Epidermal melanocyte (primary cell): ENCODE measurements at regions not wholly inside any gene's neighbourhood (a gene's known extent, or its start where the extent isn't known, plus 50 kb on each side); places are given as distances from the start of the nearest gene placed in this dataset.
"Not testable (repeated sequence)": the region's sequence is repeated elsewhere in the genome, so short reads cannot be mapped to it uniquely, and the experiment has no call there.

Experiments
- DNase-seq: peaks from one replicate; pipeline ENCODE4 v3.0.0; 2011; ENCODE audit warnings: low spot score; ENCODE audit not compliant: insufficient read length

DNA sequence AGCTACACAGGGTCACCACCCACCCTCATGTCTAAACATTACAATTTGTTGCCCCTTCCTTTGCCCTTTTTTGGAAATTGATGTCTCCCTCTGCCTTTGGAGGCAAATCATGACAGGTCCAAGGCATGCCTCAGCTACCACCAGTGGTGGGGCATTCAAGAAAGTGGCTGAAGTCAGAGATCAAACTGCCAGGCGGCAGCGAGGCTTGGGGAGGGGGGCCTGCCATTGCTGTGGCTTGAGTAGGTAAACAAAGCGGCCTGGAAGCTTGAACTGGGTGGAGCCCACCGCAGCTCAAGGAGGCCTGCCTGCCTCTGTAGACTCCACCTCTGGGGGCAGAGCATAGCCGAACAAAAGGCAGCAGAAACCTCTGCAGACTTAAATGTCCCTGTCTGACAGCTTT, 152.0 kb upstream of the ATP2B2 start:
- not testable (repeated sequence) for DNase-seq

DNA sequence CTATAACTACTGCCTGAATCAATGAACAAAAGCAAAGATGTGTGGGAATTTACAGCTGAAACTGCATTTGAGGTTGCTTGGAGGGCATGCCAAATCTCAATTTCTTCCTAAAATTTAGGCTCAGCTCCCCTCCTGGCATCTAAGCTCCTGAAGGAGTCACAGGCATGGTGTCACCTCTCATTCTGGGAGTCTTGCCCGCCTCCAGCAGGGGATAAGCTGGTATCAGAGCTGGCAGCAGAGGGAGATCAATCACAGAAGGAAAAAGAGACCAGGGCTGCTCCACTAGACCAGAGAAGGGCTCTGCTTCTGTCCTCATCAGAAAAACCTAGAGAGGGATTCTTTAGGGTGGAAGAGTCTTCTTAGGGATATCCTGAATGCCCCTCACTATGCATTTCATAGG, 150.4 kb upstream of the SLC6A11 start:
- no peak for DNase-seq

DNA sequence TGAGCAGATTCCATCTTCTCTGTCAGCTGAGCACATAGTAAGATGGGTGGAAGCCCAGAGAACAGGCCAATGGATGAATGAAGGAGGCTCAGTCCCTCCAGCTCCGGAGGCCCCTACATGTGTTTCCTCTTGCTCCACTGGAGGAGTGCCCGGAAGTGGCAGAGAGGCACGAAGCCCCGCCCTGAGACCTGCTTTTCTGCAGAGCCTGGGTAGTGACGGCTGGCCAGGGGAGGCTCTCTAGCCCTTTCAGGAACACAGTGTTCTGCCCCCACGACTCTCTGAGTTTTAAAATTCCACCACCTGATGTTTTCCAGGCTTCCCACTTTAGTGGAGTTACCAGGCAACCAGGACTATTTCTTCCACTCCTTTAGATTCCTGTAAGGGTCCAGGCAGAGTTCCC, 149.4 kb upstream of the SLC6A11 start:
- no peak for DNase-seq

DNA sequence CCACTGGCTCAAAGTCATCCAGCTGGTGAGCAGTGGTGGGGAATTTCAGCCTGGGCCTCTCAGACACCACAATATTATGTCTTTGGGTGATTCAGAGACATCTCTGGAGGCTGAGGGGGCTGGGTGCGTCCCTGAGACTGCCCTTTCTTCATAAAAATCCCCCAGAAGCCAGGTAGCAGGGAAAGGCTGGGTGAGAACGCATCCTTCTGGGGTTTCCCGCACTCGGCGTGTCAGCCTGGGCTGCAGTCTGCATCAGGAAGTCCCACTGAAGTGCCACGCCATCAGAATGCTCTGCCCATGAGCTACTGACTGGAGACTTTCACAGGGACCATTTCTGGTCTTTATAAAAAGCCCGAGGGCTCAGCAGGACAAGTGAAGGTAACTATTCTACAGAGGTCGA, 148.8 kb upstream of the SLC6A11 start:
- no peak for DNase-seq

DNA sequence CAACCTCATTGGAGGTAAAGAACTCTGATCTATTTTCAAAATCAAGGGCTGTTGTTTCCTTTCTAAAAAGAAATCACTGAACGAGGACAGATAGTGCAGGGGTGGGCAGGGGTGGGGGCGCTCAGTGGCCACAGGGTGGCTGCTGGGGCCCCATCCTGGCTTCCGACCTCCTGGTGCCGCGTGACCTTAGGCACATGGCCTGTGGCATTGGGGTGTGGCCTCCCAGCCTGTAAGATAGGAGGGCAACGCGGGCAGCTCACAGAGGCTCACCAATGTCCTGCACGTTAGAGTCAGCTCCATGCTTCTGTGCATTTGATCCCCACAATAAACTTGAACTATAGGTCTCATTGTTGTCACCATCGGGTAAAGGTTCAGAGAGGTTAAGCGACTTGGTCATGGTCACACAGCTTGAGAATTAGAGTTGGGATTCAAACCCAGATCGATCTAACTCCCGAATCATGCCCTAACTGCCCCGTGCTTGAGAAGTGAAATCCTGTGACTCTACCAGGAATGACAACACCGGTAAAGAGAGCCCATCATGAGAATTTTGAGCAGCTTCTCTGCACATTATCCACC, 148.0 kb upstream of the SLC6A11 start:
- no peak for DNase-seq

DNA sequence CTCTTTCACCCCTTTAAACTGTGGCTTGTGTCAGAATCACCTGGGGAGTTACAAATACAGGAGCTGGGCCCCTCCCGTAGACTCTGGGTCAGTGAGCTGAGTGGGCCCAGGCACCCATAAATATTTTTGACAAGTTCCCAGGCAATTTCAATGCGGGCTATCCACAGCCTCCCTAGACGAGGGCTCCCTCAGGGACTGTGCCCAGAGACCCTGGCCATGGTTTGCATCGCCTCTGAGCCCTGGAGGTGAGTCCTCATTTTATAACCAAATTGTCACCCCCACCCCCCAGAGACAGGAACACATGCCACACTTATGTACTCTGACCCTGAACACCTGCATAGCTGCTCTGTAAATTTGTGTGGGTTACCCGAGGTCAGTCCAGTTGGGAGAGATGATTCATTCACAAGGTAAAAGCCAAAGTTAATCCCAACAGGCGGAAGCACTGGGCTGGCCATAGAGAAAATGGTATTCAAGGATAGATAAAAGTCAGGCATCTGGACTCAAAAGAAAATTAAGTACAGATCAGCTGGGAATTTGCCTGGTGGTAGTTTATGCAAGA, 146.5 kb upstream of the SLC6A11 start:
- no peak for DNase-seq

DNA sequence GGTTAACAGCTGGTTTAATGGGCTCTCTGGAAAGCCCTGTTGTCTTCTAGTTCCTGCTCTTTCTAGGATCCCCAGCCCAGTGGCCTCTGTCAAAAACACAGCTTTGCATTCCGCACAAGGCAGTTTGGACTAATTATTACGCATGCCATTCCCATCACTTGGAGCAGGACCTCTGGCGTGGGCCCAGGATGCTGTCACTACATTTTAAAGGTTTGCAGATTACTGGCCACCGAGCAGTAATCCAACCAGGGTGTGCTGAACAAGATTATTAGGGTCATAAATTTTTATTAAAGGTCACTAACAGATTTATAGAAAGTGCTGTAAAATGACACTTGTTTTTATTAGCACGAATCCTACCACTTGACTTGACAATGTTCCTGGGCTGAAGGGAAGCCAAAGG, 143.6 kb upstream of the SLC6A11 start:
- no peak for DNase-seq

DNA sequence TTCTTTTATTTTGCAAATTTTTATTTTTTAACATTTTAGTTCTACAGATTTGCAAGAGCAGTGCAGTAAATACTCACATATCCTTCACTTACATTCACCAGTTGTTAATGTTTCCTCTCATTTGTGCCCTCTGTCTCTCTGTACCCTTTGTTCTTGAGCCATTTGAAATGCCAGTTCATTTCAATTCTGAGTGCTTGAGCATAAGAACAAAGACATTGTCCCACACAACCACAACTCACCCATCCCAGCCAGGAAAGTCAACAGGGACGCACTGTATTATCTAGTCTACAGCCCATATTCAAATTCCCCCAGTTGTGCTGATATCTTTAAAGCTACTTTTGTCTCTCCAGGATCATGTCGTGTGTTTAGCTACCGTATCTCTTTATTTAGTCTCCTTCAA, 141.4 kb upstream of the SLC6A11 start:
- DNase-seq, result no peak

DNA sequence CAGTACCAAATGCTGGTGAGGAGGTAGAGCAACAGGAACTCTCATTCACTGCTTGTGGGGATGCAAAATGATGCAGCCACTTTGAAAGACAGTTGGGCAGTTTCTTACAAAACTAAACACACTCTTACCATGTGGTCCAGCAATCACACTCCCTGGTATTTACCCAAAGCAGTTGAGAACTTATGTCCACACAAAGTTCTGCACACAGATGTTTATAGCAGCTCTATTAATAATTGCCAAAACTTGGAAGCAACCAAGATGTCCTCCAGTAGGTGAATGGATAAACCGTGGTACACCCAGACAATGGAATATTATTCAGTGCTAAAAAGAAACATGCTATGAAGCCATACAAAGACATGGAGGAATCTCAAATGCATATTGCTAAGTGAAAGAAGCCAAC, 139.1 kb upstream of the SLC6A11 start:
- no peak for DNase-seq

DNA sequence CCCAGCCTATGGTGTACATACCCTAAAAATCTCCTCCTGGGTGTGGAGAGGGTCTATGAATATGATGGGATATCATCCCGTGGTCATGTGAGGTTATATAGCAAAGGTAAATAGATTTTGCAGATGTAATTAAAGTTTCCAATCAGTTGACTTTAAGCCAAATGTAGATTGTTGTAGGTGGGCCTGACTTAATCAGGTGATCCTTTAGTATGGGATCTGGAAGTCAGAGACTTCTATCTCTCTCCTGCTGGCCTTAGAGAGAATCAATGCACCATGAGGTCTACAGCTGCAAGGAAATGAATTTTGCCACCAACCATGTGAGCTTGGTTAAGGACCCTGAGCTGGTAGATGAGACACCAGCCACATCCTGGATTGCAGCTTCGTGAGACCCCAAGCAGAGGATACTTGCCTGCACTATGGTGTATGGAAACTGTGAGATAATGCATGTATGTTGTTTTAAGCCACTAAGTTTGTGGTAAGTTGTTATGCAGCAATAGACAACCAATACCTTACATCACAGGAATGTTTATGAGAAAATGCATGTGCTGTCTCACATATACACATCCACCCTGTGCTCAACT, 137.1 kb upstream of the SLC6A11 start:
- DNase-seq, result no peak

DNA sequence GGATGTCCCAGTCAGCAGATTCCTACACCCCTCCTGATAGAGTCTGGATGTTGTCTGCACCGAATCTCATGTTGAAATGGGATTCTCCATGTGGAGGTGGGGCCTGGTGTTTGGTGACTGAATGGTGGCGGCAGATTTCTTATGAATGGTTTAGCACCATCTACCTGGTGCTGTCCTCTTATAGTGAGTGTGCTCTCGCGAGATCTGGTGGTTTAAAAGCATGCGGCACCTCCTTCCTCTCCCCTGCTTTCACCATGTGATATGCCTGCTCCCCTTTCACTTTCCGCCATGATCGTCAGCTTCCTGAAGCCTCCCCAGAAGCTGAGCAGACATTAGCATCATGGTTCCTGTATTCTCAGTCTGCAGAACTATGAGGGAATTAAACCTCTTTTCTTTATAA, 135.2 kb upstream of the SLC6A11 start:
- DNase-seq, result no peak

DNA sequence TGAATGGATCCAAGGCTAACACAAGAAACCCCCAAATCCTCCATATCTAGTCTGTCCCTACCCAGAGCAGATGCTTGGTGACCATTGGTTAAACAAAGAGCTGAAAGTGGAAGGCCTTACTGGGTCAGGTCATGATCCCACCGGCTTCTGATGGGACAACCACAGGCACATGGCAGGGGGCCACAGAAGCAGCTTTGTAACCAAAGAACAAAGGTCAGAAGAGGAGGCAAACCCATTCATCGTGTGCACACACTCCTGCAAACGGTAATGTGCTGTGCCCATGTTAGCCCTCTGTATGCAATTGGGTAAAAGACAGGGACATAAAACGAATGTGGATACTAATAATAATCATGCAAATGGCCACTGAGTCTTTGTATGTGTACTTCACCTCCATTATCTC, 133.3 kb upstream of the SLC6A11 start:
- DNase-seq, result no peak

DNA sequence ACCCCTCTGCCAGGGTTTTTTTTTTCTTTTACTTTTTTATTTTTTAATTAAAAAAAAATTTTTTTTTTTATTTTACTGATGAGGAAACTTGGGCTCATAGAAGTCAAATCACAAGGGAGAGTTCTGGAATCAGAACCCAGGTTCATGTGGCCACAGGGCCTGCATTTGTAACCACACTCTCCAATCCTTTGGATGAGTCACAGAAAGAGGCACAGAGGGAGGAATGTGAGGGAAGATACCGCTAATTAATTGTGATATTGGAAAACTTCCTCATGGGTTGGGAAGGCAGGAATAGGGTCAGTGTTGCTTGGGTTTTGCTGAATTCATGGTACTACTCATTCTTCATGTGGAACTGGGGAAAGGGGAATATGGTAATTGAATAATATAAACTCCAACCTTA, 132.9 kb upstream of the SLC6A11 start:
- DNase-seq, result no peak

DNA sequence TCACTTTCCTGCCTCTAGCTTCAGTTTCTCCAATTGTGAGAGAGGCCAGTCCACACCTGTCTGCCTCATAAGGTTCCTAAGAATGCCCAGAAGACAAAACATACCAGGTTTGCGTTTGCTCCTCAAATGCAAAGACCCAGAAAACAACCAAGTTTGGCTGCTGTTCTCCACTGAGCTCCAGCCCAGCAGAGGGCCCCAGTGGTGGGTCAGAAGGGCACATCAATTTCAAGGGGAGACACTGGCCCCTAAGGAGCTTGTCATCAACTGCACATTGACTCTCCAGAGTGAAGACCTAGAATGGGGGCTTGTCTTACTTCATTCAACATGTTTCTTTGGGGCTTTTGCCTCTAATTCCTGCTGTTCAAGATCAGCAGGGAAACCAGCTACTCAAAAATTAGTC, 127.9 kb upstream of the SLC6A11 start:
- no peak for DNase-seq

DNA sequence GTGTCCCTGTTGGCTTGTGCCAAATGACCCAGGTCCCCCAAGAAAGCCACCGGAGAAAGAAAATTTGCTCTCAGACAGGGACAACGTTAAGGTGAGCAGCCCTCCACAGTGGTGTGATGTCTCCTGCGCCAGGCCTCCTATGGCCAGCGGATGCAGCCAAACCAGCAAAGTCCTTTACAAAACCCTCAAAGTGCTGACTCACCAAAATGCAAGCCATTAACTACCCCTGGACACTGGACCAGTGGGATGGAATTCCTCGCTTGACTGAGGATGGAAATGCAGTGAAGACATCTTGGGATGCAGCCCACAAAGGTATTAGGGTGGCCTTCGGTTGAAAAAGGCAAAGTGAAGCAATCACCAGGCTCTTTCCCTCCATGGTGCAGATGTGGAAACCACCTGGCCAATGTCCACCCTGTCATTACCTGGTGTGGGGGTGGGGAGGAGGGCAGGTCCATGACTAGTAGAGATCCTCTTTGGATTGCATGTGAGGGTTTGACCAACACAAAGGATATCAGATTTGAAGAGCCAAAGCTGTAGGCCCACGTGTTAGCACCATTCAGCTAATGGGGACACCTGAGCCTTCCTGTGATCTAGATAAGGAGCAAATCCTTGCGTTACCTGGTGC, 127.4 kb upstream of the SLC6A11 start:
- no peak for DNase-seq

DNA sequence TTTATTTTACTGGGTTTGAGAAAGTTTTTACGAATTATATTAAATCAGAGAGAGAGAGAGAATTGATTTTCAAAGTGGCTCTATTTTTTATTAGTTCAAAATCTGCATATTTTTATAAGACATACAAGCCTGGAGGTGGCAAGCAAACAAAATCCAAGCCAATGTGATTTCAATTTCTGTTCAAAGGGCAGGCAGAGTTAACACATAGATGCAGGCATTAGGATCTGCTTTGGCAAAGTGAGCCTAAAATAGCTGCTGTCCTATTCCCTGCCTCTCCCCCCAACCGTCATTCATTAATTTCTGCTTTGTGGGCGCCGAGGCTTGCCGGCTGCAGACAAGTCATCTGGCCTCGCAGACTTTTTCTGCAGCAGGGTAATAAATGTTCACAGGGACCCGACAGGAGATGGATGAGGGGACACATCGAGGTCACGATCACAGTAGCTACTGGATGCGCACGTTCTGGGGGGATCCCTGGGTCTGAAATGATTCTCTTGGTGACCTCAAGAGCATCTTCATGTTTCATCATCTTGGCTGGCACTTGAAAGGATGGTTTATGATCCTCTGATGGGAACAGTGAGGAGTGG, 123.9 kb upstream of the SLC6A11 start:
- DNase-seq, result no peak

DNA sequence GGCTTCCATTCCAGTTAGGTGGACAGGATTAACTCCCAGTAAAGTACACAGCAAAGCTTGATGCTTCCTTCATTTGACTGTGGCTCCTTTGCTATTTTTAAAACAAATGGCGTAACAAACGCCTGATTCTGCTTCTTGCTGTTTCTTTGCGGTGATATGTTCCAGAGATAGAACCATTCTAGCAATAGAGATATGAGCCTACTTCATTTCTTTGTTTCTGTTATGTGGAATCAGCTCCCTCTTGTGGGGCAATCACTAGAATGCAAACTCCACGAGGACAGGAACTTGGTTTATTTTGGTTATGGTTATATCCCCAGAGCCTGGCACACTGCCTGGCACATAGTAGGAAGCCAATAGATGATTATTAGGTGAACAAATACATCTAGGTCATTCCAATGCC, 122.6 kb upstream of the SLC6A11 start:
- no peak for DNase-seq

DNA sequence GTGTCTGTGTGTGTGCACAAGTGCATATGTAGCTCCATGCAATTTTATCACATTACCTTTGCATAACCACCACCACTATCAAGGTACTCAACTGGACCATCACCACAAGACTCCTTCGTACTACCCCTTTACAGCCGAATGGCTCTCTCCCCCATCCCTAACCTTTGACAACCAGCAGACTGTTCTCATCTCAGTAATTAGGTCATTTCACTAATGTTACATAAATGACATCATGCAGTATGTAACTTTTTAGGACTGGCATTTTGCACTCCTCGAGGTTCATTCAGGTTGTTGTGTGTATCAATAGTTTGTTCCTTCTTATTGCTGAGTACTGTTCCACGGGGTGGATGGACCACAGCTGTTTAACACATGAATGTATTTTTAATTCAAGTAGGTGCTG, 121.8 kb upstream of the SLC6A11 start:
- no peak for DNase-seq

DNA sequence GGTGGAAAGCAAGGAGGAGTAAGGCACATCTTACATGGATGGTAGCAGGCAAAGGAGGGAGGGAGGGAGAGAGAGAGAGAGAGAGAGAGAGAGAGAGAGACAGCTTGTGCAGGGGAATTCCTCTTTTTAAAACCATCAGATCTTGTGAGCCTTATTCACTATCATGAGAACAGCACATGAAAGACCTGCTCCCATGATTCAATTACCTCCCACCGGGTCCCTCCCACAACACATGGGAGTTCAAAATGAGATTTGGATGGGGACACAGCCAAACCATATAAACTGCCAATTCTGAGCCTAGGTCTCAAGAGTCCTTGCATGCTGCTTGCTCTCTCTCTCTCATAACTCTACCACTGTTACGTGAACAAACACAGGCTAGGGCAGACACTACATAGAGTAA, 120.8 kb upstream of the SLC6A11 start:
- DNase-seq, result not testable (repeated sequence)

DNA sequence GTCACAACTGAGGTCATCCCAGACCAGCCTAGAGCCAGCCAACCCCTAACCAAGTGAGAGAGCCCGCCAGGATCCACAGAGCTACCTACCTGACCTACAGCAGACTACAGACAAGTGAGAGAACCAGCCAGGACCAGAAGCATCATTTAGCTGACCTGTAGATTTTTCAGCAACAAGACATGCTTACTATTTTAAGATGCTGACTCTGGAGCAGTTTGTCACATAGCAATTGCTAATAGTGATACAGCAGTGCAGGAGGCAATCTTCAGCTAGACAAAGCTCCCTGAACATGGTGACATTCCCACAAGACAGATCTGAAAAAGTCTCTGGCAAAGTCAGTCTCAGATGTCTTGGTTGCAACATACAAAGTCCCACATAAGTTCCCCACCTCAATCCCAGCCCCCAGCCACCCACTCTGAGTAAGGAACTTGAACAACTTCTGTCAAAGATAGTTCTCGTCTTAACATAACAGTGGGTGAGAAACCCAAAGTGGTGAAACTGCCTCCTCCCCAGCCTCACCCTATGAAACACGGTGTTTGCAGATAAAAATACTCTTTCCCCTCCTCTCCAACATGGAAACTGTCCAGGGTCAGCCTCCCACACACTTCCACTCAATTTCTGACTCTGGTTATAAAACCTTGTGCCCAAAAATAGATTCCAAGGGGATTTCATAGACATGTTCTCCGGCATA, 120.3 kb upstream of the SLC6A11 start:
- DNase-seq, result no peak

DNA sequence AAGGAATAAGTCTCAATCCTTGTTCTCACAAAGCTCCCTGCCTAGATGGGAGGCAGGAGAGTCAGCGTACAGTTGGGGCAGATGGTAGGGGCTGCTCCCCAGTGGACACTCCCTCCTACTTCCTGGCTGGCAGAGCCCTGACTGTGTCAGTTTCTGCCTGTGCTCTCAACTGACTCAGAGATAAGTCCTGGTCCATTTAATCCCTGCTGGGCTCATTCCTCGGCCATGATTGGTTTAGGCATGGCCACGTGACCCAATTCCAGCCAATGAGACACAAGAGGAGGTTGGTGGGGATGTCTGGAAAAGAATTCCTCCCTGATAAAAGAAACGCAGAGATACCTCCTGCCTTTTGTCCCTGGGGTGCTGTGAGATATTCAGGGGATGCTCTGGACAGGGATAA, 118.1 kb upstream of the SLC6A11 start:
- no peak for DNase-seq

DNA sequence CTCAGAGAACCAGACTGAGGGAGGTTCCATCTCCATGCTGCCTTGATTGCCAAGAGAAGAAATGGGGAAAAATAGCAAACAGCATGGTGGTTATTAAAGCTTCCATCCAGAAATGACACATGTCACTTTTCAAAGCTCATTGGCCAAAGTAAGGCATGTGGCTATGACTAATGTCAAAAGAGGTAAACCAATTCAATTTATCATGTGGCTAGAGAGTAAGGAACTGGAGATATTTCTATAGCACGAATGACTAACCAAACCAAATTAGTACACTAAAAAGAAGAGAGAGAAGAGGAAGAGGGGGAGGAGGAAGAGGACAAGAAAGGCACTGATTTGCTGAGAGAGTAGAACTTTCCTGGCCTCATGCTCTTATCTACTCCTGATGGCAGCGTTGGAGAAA, 115.2 kb upstream of the SLC6A11 start:
- no peak for DNase-seq
